IMR-90 (cell line): ENCODE measurements at regions not wholly inside any gene's neighbourhood (a gene's known extent, or its start where the extent isn't known, plus 50 kb on each side); places are given as distances from the start of the nearest gene placed in this dataset.

Experiments
- BHLHE40 ChIP-seq: fragments of 150-350 bp; IDR thresholded peaks from 2 replicates; pipeline ENCODE4 v1.6.1; 2016; ENCODE audit warnings: mild to moderate bottlenecking, low read depth, low read length
- CEBPB ChIP-seq: IDR thresholded peaks from 2 replicates; pipeline ENCODE4 v1.6.1; 2012; ENCODE audit warnings: low read depth, low read length, improper control_type of control experiment
- CHD1 ChIP-seq: IDR thresholded peaks from 2 replicates; pipeline ENCODE4 v1.6.1; 2012; ENCODE audit warnings: low read depth, low read length, improper control_type of control experiment
- MAFK ChIP-seq: IDR thresholded peaks from 2 replicates; pipeline ENCODE4 v1.6.1; 2012; ENCODE audit warnings: low read depth, low read length, improper control_type of control experiment
- MAZ ChIP-seq: IDR thresholded peaks from 2 replicates; pipeline ENCODE4 v1.6.1; 2012; ENCODE audit warnings: low read depth, mild to moderate bottlenecking, low read length, improper control_type of control experiment, moderate library complexity, borderline replicate concordance
- MXI1 ChIP-seq: IDR thresholded peaks from 2 replicates; pipeline ENCODE4 v1.6.1; 2012; ENCODE audit warnings: low read depth, mild to moderate bottlenecking, low read length, moderate library complexity, borderline replicate concordance
- NFE2L2 ChIP-seq: fragments of 150-350 bp; IDR thresholded peaks from 2 replicates; pipeline ENCODE4 v1.6.1; 2016; ENCODE audit warnings: low read depth, mild to moderate bottlenecking, low read length
- POLR2A ChIP-seq: IDR thresholded peaks from 2 replicates; pipeline ENCODE4 v1.6.1; 2012; ENCODE audit warnings: mild to moderate bottlenecking, low read depth, low read length
- RAD21 ChIP-seq: IDR thresholded peaks from 2 replicates; pipeline ENCODE4 v1.6.1; 2012; ENCODE audit warnings: low read length, improper control_type of control experiment
- RCOR1 ChIP-seq: IDR thresholded peaks from 2 replicates; pipeline ENCODE4 v1.6.1; 2012; ENCODE audit warnings: mild to moderate bottlenecking, low read length, improper control_type of control experiment; ENCODE audit not compliant: insufficient replicate concordance
- RFX5 ChIP-seq: IDR thresholded peaks from 2 replicates; pipeline ENCODE4 v1.8.0; 2012; ENCODE audit warnings: low read depth, mild to moderate bottlenecking, low read length, moderate library complexity
- USF2 ChIP-seq: fragments of 150-350 bp; IDR thresholded peaks from 2 replicates; pipeline ENCODE4 v1.6.1; 2017; ENCODE audit warnings: mild to moderate bottlenecking, antibody characterized with exemption, low read length, low read depth
- TF ChIP-seq, protein P1 (sequence below): conservative IDR thresholded peaks from 2 replicates; pipeline ENCODE4 v1.5.1; 2012; ENCODE audit warnings: mild to moderate bottlenecking, low read depth, low read length, improper control_type of control experiment
- TF ChIP-seq, protein P2 (sequence below): fragments of 150-350 bp; IDR thresholded peaks from 2 replicates; pipeline ENCODE4 v1.6.1; 2016; ENCODE audit warnings: low read depth, mild to moderate bottlenecking, low read length, moderate library complexity, borderline replicate concordance

- TF ChIP-seq, protein P1, sequence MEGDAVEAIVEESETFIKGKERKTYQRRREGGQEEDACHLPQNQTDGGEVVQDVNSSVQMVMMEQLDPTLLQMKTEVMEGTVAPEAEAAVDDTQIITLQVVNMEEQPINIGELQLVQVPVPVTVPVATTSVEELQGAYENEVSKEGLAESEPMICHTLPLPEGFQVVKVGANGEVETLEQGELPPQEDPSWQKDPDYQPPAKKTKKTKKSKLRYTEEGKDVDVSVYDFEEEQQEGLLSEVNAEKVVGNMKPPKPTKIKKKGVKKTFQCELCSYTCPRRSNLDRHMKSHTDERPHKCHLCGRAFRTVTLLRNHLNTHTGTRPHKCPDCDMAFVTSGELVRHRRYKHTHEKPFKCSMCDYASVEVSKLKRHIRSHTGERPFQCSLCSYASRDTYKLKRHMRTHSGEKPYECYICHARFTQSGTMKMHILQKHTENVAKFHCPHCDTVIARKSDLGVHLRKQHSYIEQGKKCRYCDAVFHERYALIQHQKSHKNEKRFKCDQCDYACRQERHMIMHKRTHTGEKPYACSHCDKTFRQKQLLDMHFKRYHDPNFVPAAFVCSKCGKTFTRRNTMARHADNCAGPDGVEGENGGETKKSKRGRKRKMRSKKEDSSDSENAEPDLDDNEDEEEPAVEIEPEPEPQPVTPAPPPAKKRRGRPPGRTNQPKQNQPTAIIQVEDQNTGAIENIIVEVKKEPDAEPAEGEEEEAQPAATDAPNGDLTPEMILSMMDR, result no peak
- TF ChIP-seq POLR2A (no peak), RCOR1 (no peak), USF2 (no peak), MXI1 (no peak), RAD21 (no peak), CEBPB (no peak), BHLHE40 (no peak), NFE2L2 (no peak), MAZ (no peak), RFX5 (no peak), MAFK (no peak), CHD1 (no peak)
- TF ChIP-seq, protein P2, sequence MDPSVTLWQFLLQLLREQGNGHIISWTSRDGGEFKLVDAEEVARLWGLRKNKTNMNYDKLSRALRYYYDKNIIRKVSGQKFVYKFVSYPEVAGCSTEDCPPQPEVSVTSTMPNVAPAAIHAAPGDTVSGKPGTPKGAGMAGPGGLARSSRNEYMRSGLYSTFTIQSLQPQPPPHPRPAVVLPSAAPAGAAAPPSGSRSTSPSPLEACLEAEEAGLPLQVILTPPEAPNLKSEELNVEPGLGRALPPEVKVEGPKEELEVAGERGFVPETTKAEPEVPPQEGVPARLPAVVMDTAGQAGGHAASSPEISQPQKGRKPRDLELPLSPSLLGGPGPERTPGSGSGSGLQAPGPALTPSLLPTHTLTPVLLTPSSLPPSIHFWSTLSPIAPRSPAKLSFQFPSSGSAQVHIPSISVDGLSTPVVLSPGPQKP, result no peak
Measured at GRCh38 chr6:92086750-92087149, 1332.6 kb downstream of the EPHA7 start.
